Naive thymus-derived CD4-positive, alpha-beta T cell (primary cell): ENCODE measurements at regions not wholly inside any gene's neighbourhood (a gene's known extent, or its start where the extent isn't known, plus 50 kb on each side); places are given as distances from the start of the nearest gene placed in this dataset.

ENCODE experiments used
- ATAC-seq: fragments of 150-1000 bp; cut with Tn5 transposase; 2 replicates; pipeline ENCODE4 v1.10.0; 2021; ENCODE audit warnings: mild to moderate bottlenecking, moderate library complexity
- CTCF ChIA-PET: fragments of 350-600 bp; sonication (Branson Sonifier 250); formaldehyde crosslinking; loops from one replicate; lab custom pipeline; 2021; ENCODE audit warnings: antibody characterized with exemption; lab: Charles Lee
- POLR2A ChIA-PET: fragments of 350-600 bp; sonication (Branson Sonifier 250); formaldehyde crosslinking; loops from one replicate; lab custom pipeline; 2021; ENCODE audit warnings: antibody characterized with exemption, inconsistent platforms; lab: Charles Lee
- DNase-seq, 9 donors: peaks; one replicate each; pipeline versions ENCODE4 v3.0.0 to v3.0.0-alpha.2; 2020 to 2022; ENCODE audit warnings: mixed read lengths in 1 of 9
- H3K27ac ChIP-seq: one replicate; pipeline ENCODE4 v1.7.0; 2013; ENCODE audit warnings: mild to moderate bottlenecking, low read depth, low read length, moderate library complexity
- H3K27me3 ChIP-seq, 2 donors: one replicate each; pipeline ENCODE4 v1.7.0; 2013; ENCODE audit warnings: low read length in 2 of 2, mild to moderate bottlenecking in 2 of 2, moderate library complexity in 2 of 2; ENCODE audit not compliant: control insufficient read depth in 2 of 2, insufficient read depth in 2 of 2
- H3K36me3 ChIP-seq, 3 experiments: 1 replicate in 2 of 3; 2 replicates in 1 of 3; pipeline ENCODE4 v1.7.0; 2013; ENCODE audit warnings: low read length in 3 of 3, mild to moderate bottlenecking in 3 of 3, moderate library complexity in 1 of 3; ENCODE audit not compliant: insufficient read depth in 3 of 3, control insufficient read depth in 2 of 3
- H3K4me1 ChIP-seq, 2 donors: one replicate each; pipeline ENCODE4 v1.7.0; 2013; ENCODE audit warnings: low read length in 2 of 2, mild to moderate bottlenecking in 2 of 2, moderate library complexity in 1 of 2; ENCODE audit not compliant: control insufficient read depth in 2 of 2, insufficient read depth in 2 of 2
- H3K4me3 ChIP-seq: 2 replicates; pipeline ENCODE4 v1.7.0; 2013; ENCODE audit warnings: mild to moderate bottlenecking, low read length
- H3K9me3 ChIP-seq, 3 experiments: 1 replicate in 2 of 3; 2 replicates in 1 of 3; pipeline ENCODE4 v1.7.0; 2013; ENCODE audit warnings: low read length in 3 of 3; ENCODE audit not compliant: control insufficient read depth in 2 of 3
- H3K27ac Mint-ChIP-seq, 9 donors: one replicate each; pipeline ENCODE4 v1.8.0; 2020 to 2022; ENCODE audit warnings: mixed read lengths in 9 of 9, mild to moderate bottlenecking in 8 of 9, moderate library complexity in 5 of 9, inconsistent platforms in 2 of 9
- H3K27me3 Mint-ChIP-seq, 5 donors: one replicate each; pipeline ENCODE4 v1.8.0; 2021 to 2022; ENCODE audit warnings: mixed read lengths in 5 of 5, mild to moderate bottlenecking in 1 of 5
- H3K36me3 Mint-ChIP-seq, 5 donors: one replicate each; pipeline ENCODE4 v1.8.0; 2020 to 2022; ENCODE audit warnings: mixed read lengths in 5 of 5, mild to moderate bottlenecking in 3 of 5, inconsistent platforms in 1 of 5
- H3K4me1 Mint-ChIP-seq, 7 donors: one replicate each; pipeline ENCODE4 v1.8.0; 2020 to 2022; ENCODE audit warnings: mixed read lengths in 7 of 7, mild to moderate bottlenecking in 3 of 7, inconsistent platforms in 1 of 7
- H3K4me3 Mint-ChIP-seq, 10 donors: one replicate each; pipeline ENCODE4 v1.8.0; 2020 to 2022; ENCODE audit warnings: mild to moderate bottlenecking in 10 of 10, mixed read lengths in 10 of 10, moderate library complexity in 6 of 10, inconsistent platforms in 2 of 10
- H3K9me3 Mint-ChIP-seq, 11 donors: one replicate each; pipeline ENCODE4 v1.8.0; 2020 to 2022; ENCODE audit warnings: mixed read lengths in 11 of 11, mild to moderate bottlenecking in 4 of 11, inconsistent platforms in 1 of 11, moderate library complexity in 1 of 11
- intact Hi-C, 2 donors: fragments of 100-400 bp; cut with micrococcal nuclease; formaldehyde crosslinking; loops; one replicate each; pipeline ENCODE4 v1.15.1; 2023

GRCh38 chr1:2896824-2897223 is 95.3 kb upstream of the TTC34 start:
- peaks cover 0 to 17% of the 10 kb centered on the region in 2 donors for H3K4me1 ChIP-seq
- Mint-ChIP-seq H3K4me3 (no peak overlapping the region), H3K4me1 (peaks cover 0 to 24% (median 12%) of the 10 kb centered on the region in 7 donors), H3K36me3 (no peaks in the 10 kb centered on the region), H3K27me3 (no peaks in the 10 kb centered on the region), H3K27ac (no peak overlapping the region), H3K9me3 (peaks cover 0 to 10% (median 0%) of the 10 kb centered on the region in 11 donors)
- H3K9me3 ChIP-seq = no peaks in the 10 kb centered on the region
- intact Hi-C loops = no loop called here
- ChIA-PET CTCF (no interaction called here), POLR2A (no interaction called here)
- H3K36me3 ChIP-seq = no peaks in the 10 kb centered on the region
- no peaks in the 10 kb centered on the region for H3K27me3 ChIP-seq
- ATAC-seq (no peak), DNase-seq (no peak)
- no peak overlapping the region for H3K27ac ChIP-seq
- no peak overlapping the region for H3K4me3 ChIP-seq

GRCh38 chr1:2903226-2903625 is 101.7 kb upstream of the TTC34 start:
- ChIA-PET CTCF (no interaction called here), POLR2A (no interaction called here)
- ATAC-seq = no peak
- Histone ChIP-seq H3K4me3 (no peak overlapping the region), H3K27ac (no peak overlapping the region), H3K36me3 (no peaks in the 10 kb centered on the region), H3K9me3 (no peaks in the 10 kb centered on the region), H3K27me3 (no peaks in the 10 kb centered on the region), H3K4me1 (no peaks in the 10 kb centered on the region)
- no peaks in the 10 kb centered on the region for H3K27me3 Mint-ChIP-seq
- no peak overlapping the region for H3K27ac Mint-ChIP-seq
- H3K4me1 Mint-ChIP-seq = peaks cover 0 to 3% (median 0%) of the 10 kb centered on the region in 7 donors
- no peak overlapping the region for H3K4me3 Mint-ChIP-seq
- no peaks in the 10 kb centered on the region for H3K36me3 Mint-ChIP-seq
- H3K9me3 Mint-ChIP-seq = no peaks in the 10 kb centered on the region
- intact Hi-C loops = no loop called here
- no peak for DNase-seq

DNA sequence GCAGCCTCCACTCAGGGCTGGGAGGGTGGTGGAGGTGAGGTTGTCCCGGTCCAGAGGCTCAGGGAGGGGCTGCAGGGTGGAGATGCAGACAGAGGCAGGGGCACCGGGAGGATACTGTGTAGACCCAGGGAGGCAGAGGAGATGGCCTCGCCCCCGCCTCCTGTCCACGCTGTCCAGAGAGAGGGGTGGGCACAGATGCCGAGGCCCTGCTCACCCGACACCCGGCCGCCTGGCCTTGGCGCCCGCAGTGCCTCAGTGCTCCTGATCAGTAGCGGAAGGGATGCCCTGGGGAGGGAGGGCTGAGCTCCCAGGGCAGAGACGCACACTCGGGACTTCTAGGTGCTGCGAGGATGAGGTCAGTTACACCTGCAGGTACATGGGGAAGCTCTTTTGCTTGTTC is 102.7 kb upstream of the TTC34 start:
- ATAC-seq (no peak), DNase-seq (no peak)
- H3K36me3 Mint-ChIP-seq = no peaks in the 10 kb centered on the region
- ChIA-PET POLR2A (no interaction called here), CTCF (no interaction called here)
- intact Hi-C loops = no loop called here
- no peak overlapping the region for H3K4me3 Mint-ChIP-seq
- H3K27ac Mint-ChIP-seq = no peak overlapping the region
- Histone ChIP-seq H3K27me3 (no peaks in the 10 kb centered on the region), H3K4me3 (no peak overlapping the region), H3K36me3 (no peaks in the 10 kb centered on the region), H3K9me3 (no peaks in the 10 kb centered on the region), H3K4me1 (no peaks in the 10 kb centered on the region), H3K27ac (no peak overlapping the region)
- peaks cover 0 to 2% (median 0%) of the 10 kb centered on the region in 7 donors for H3K4me1 Mint-ChIP-seq
- no peaks in the 10 kb centered on the region for H3K9me3 Mint-ChIP-seq
- no peaks in the 10 kb centered on the region for H3K27me3 Mint-ChIP-seq

GRCh38 chr1:2905356-2905755 is 103.9 kb upstream of the TTC34 start:
- Mint-ChIP-seq H3K27me3 (no peaks in the 10 kb centered on the region), H3K4me1 (peaks cover 0 to 2% (median 0%) of the 10 kb centered on the region in 7 donors), H3K36me3 (no peaks in the 10 kb centered on the region), H3K4me3 (no peak overlapping the region), H3K27ac (no peak overlapping the region), H3K9me3 (no peaks in the 10 kb centered on the region)
- ChIA-PET CTCF (no interaction called here), POLR2A (no interaction called here)
- H3K27me3 ChIP-seq = no peaks in the 10 kb centered on the region
- DNase-seq = no peak
- no peaks in the 10 kb centered on the region for H3K36me3 ChIP-seq
- H3K27ac ChIP-seq = no peak overlapping the region
- no peaks in the 10 kb centered on the region for H3K4me1 ChIP-seq
- no peak for ATAC-seq
- intact Hi-C loops = no loop called here
- no peak overlapping the region for H3K4me3 ChIP-seq
- H3K9me3 ChIP-seq = no peaks in the 10 kb centered on the region

GRCh38 chr1:2906085-2906484 is 104.6 kb upstream of the TTC34 start:
- Mint-ChIP-seq H3K27ac (no peak overlapping the region), H3K27me3 (no peaks in the 10 kb centered on the region), H3K9me3 (no peaks in the 10 kb centered on the region), H3K36me3 (no peaks in the 10 kb centered on the region), H3K4me3 (no peak overlapping the region), H3K4me1 (peaks cover 0 to 2% (median 0%) of the 10 kb centered on the region in 7 donors)
- no peaks in the 10 kb centered on the region for H3K36me3 ChIP-seq
- POLR2A ChIA-PET = no interaction called here
- intact Hi-C loops = no loop called here
- no peak overlapping the region for H3K4me3 ChIP-seq
- CTCF ChIA-PET = interaction anchor here (0.6 kb wide), 1 partner anchor 14 kb away, joined by 3 read pairs; no protein-coding TSS in a partner anchor
- ATAC-seq (no peak), DNase-seq (no peak)
- H3K27me3 ChIP-seq = no peaks in the 10 kb centered on the region
- no peaks in the 10 kb centered on the region for H3K4me1 ChIP-seq
- no peak overlapping the region for H3K27ac ChIP-seq
- H3K9me3 ChIP-seq = no peaks in the 10 kb centered on the region

DNA sequence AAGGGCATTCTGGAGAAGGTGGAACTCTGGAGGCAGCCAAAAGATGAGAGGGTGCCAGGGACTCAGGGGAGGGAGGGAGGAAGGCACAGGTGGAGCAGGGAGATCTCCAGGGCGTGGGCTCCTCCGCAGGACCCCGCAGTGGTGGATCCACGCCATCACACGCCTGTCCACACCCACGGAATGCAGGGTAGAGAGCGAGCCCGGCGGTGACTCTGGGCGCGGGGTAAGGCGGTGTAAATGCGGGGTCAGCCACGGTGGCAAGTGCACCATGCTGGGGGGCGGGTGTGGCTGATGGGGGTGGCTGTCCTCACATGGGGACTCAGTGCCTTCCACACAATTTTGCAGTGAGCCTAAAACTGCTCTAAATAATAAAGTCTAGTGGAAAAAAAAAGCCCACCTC is 105.1 kb upstream of the TTC34 start:
- Mint-ChIP-seq H3K4me3 (no peak overlapping the region), H3K27me3 (no peaks in the 10 kb centered on the region), H3K4me1 (peaks cover 0 to 2% (median 0%) of the 10 kb centered on the region in 7 donors), H3K9me3 (no peaks in the 10 kb centered on the region), H3K36me3 (no peaks in the 10 kb centered on the region), H3K27ac (no peak overlapping the region)
- H3K4me3 ChIP-seq = no peak overlapping the region
- POLR2A ChIA-PET = no interaction called here
- no peak overlapping the region for H3K27ac ChIP-seq
- CTCF ChIA-PET = interaction anchor here (0.6 kb wide), 1 partner anchor 13 kb away, joined by 3 read pairs; no protein-coding TSS in a partner anchor
- intact Hi-C loops = no loop called here
- no peaks in the 10 kb centered on the region for H3K27me3 ChIP-seq
- DNase-seq (no peak), ATAC-seq (no peak)
- H3K4me1 ChIP-seq = no peaks in the 10 kb centered on the region
- H3K36me3 ChIP-seq = no peaks in the 10 kb centered on the region
- H3K9me3 ChIP-seq = no peaks in the 10 kb centered on the region

DNA sequence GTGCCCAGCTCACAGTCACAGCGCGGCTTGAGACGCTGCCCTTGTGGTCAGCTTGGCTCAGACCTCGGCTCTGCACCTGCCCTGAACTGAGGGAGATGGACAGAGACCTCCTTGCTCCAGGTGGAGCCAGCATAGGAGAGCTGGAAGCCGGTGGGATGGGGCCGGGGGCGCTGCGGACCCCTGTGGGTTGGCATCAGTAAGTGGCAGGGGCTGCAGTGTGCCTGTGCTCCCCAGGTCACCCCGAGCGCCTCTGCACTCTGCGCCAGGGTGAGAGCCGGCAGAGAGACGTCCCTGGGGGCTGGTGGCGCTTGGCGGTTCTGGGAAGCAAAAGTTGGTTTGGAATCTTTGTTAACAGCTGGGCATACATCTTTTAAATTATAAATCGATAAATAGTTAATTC is 105.6 kb upstream of the TTC34 start:
- no peaks in the 10 kb centered on the region for H3K4me1 ChIP-seq
- H3K4me3 ChIP-seq = no peak overlapping the region
- no peaks in the 10 kb centered on the region for H3K36me3 Mint-ChIP-seq
- ChIA-PET CTCF (no interaction called here), POLR2A (no interaction called here)
- no peaks in the 10 kb centered on the region for H3K27me3 ChIP-seq
- H3K27ac Mint-ChIP-seq = no peak overlapping the region
- H3K27ac ChIP-seq = no peak overlapping the region
- H3K27me3 Mint-ChIP-seq = no peaks in the 10 kb centered on the region
- no peak for DNase-seq
- ATAC-seq = no peak
- intact Hi-C loops = no loop called here
- no peak overlapping the region for H3K4me3 Mint-ChIP-seq
- no peaks in the 10 kb centered on the region for H3K9me3 Mint-ChIP-seq
- H3K36me3 ChIP-seq = no peaks in the 10 kb centered on the region
- peaks cover 0 to 2% (median 0%) of the 10 kb centered on the region in 7 donors for H3K4me1 Mint-ChIP-seq
- no peaks in the 10 kb centered on the region for H3K9me3 ChIP-seq
